ENCODE measurements at regions not wholly inside any gene's neighbourhood (a gene's known extent, or its start where the extent isn't known, plus 50 kb on each side); places are given as distances from the start of the nearest gene placed in this dataset.

DNA sequence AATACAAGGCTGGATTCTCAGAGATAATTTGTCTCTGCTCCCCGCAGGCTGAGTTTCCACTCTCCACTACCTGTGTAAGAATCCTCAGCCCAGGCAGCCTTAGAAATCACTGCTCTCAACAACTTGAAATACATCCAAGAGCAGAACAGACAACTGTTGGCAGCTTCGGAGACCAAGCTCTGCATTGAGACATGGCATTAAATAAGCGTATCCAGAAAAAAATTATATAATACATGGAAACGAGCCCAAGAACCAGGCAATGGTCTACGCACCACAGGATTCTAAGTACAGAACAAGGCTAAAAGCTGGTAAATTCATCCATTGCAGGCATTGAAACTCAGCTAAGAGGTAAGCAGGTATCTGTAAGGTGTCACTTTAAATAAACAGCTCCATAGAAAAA, 165.5 kb upstream of the DIO3 start:
- no peak for DNase-seq

- no peak for DNase-seq
Observed at GRCh38 chr14:101397206-101397605, 164.1 kb upstream of the DIO3 start.

- no peak for DNase-seq
Observed at GRCh38 chr14:101398011-101398410, 163.3 kb upstream of the DIO3 start.

GRCh38 chr14:101399737-101400517, 161.4 kb upstream of the DIO3 start:
- DNase-seq: no peak

- no peak for DNase-seq
Observed at GRCh38 chr14:101400830-101401229, 160.5 kb upstream of the DIO3 start.

GRCh38 chr14:101402936-101403660, 158.2 kb upstream of the DIO3 start:
- no peak for DNase-seq

- no peak for DNase-seq
Observed at GRCh38 chr14:101404426-101405170, 156.7 kb upstream of the DIO3 start.

DNA sequence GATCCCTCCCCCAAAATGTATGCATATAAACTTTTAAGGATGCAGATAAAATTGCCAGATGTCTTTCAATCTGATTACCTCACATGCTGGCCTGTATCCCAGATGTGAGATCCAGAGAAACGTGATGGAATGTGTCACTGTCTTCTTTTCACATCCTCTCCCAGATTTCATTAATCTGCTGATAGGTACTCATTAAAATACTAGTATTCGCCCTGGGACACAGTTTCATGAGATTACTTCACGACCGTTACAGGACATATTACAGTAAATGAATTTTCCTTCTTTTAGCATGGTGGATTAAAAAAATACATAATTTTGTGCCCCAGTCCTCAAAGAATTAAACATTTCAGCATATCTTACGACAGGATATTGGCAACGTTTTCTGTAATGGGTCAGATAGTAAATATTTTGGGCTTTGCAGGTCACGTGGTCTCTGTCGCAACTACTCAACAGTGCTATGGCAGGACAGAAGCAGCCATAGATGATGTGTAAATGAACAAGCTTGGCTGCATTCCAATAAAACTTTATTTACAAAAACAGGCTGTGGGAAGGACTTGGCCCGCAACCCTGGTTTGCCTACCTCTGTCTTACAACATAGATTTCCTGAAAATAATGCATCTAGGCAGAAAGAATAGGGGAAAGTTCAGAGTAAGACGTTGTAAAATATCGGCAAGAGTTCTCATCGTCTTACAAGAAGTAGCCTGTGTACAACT, 156.0 kb upstream of the DIO3 start:
- no peak for DNase-seq

- DNase-seq: no peak
Observed at GRCh38 chr14:101406921-101407320, 154.4 kb upstream of the DIO3 start.

DNA sequence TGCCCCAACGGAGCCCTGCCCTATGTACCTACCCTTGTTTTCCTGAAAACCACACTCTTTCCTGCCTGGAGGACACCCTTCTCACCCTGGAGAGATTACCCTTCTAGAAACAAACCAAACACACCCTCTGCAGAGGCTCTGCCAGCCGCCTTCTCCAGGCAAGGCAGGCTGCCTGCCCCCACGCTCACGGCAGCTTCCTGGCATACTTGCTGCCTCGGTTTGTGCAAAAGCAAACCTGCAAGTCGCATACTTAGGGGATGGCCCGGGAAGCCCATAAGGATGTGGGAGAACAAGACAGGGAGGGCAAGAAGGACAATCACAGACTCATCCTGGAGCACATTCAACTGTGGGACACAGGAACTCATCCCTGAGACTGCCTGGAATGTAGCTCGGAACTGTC, 154.0 kb upstream of the DIO3 start:
- no peak for DNase-seq

GRCh38 chr14:101408077-101408831, 153.0 kb upstream of the DIO3 start:
- DNase-seq: no peak

GRCh38 chr14:101409006-101409543, 152.2 kb upstream of the DIO3 start:
- no peak for DNase-seq

DNA sequence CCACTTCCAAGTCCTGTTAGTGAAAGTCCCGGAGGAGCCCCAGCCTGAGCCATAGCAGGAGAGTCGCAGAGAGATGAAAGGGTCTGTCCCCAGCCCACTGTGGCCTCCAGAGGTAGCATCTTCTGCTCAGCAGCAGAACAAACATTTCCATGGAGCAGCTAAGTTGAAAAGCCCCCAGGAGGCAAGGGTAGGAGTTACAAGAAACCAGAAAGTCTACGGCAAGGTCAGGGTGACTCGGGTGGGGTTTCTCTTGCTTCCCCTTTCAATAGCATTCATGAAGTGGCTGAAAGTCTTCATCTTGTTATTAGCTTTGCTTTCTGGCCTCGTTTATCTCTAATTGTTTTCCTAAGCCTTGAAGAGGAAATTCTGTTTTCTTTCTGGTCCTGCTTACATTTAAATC, 151.2 kb upstream of the DIO3 start:
- DNase-seq: no peak

GRCh38 chr14:101411151-101411550, 150.1 kb upstream of the DIO3 start:
- DNase-seq: no peak

DNA sequence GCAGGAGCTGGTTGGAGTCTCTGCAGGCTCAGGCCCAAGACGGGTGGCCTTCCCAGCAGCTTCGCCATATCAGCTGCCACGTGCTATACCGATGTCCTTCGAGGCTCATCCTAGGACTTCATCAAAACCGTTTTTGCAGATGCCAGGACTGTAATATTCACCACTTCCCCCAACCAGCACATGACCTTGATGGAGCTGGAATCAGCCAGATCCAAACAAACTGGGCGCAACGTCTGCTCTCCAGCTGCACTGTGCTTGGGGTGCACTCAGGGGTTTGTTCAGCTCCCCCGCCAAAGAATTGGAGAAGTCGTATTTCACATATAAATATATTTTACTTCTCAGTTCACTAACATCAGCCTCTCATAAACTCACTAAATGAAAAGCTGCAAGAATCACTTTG, 149.5 kb upstream of the DIO3 start:
- DNase-seq: no peak

GRCh38 chr14:101412739-101413138, 148.6 kb upstream of the DIO3 start:
- no peak for DNase-seq

GRCh38 chr14:101417434-101417833, 143.9 kb upstream of the DIO3 start:
- no peak for DNase-seq

DNA sequence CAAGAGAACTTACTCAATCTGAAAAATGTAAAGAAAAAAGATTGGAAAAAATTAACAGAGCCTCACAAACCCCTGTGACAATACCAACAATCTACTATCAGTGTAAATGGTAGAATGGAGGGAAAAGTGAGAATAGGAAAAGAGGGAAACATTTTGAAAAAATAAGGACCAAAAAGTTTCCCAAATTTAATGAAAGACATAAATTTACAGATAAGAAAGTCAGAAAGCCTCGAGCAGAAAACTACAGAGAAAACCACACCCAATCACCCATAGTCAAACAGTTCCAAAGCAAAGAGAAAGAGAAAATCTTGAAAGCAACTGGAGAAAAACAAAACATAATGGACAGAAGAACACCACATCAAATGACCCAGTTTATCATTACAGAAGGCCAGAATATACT, 142.7 kb upstream of the DIO3 start:
- no peak for DNase-seq

GRCh38 chr14:101426466-101426865, 134.8 kb upstream of the DIO3 start:
- no peak for DNase-seq

DNA sequence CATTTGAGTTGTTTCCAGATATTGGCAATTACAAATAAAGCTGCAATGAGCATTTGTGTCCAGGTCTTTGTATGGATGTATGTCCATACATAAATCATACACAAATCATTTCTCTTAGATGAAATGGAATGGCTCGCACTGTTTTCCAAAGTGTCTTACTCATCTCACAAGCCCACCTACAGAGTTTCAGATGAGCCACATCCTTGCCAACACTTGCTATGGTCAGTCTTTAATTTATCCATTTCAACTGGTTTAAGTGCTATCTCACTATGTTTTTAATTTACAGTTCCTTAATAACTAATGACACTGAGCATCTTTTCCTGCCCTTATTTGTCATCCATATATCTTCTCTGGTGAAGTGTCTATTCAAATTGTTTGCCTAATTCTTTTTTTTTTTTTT, 132.9 kb upstream of the DIO3 start:
- DNase-seq: no peak

DNA sequence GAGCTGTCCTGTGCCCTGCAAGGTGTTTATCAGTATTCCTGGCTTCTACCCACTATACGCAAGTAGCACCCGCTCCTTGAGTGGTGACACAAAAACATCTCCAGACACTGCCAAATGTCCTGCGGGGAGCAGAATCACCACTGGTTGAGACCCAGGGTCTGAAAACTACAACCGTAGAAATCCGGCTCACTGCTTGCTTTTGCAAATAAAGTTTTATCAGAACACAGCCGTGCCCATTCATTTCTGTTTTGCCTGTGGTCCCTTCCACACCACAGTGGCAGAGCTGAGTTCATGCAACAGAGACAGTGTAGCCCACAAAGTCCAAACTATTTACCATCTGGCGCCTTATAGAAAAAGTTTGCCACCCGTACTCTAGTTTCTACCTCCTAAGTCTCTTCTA, 125.7 kb upstream of the DIO3 start:
- no peak for DNase-seq

DNA sequence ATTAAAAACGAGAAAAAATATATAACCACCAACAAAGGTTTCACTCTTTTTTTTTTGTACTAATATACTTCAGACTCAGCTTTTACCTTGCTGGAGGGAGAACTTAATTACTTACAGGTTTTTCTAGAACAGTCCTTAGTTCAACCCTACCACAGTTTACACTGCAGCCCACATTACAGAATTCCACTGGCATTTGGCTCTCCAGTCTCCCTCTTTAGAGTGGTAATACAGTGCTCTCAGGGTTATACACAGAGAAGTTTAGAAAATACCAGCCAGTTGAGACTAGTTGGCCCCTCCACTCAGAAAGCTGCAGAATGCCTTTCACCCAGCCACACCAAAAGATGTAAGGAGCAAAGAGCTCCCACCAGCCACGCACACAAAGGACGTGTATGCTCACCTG, 122.3 kb upstream of the DIO3 start:
- no peak for DNase-seq

Data from CD4-positive, alpha-beta T cell treated with Interleukin-17A for 1 hour (primary cell).